Cardiac fibroblast (primary cell): ENCODE measurements at regions not wholly inside any gene's neighbourhood (a gene's known extent, or its start where the extent isn't known, plus 50 kb on each side); places are given as distances from the start of the nearest gene placed in this dataset.

Source experiments
- DNase-seq, 2 donors: peaks; one replicate each; pipeline versions ENCODE4 v3.0.0 to v3.0.0-alpha.2; 2010; ENCODE audit warnings: low read depth in 2 of 2
- H3K4me3 ChIP-seq, 2 donors: replicated peaks in 1 of 2; 1 replicate in 1 of 2; 2 replicates in 1 of 2; pipeline ENCODE4 v1.5.1; 2011; ENCODE audit warnings: low read depth in 2 of 2, low read length in 2 of 2, mild to moderate bottlenecking in 2 of 2, moderate library complexity in 1 of 2
- TF ChIP-seq, protein P1 (sequence below): IDR thresholded peaks from one replicate; pipeline ENCODE4 v1.5.1; 2011; ENCODE audit warnings: low read depth, mild to moderate bottlenecking, low read length, inconsistent platforms

DNA sequence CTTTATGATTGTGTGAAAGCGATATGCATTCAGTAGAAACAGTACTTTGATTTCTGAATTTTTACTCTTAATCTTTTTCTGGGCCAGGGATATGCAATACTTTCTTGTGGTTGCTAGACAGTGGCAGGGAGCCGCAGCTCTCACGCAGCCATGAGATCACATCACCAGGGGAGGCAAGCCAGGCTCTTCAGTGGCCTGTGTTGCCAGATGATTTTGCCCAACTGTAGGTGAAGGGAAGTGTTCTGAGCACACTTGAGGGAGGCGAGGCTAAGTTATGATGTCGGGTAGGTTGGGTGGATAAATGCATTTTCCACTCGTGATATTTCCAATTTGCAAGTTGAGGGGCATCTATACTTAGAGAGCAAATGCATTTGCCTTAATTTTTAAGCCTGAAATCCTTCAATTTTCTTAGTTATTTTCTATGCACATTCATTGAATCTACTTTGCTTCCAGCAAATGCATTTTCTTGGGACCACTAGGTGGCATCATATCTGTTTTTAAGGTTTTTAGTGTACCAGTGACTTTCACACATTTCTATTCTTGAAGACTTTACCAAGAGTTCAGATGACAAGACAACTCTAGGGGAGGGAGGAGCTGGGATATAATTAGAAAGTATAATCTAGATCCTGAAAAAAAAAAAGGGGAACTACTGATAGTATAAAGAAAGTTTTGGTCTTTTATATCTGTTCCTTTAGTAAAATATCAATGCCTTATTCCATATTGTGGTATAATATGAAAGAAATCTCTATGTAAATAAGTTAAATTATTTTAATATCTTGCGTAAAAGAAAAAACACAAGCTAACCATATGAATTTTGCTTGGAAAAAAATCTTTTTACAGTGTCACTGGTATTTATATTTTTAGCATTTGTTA, 643.3 kb downstream of the SOCS6 start:
- TF ChIP-seq, protein P1, sequence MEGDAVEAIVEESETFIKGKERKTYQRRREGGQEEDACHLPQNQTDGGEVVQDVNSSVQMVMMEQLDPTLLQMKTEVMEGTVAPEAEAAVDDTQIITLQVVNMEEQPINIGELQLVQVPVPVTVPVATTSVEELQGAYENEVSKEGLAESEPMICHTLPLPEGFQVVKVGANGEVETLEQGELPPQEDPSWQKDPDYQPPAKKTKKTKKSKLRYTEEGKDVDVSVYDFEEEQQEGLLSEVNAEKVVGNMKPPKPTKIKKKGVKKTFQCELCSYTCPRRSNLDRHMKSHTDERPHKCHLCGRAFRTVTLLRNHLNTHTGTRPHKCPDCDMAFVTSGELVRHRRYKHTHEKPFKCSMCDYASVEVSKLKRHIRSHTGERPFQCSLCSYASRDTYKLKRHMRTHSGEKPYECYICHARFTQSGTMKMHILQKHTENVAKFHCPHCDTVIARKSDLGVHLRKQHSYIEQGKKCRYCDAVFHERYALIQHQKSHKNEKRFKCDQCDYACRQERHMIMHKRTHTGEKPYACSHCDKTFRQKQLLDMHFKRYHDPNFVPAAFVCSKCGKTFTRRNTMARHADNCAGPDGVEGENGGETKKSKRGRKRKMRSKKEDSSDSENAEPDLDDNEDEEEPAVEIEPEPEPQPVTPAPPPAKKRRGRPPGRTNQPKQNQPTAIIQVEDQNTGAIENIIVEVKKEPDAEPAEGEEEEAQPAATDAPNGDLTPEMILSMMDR: peak; percentile 57
- H3K4me3 ChIP-seq: no peak overlapping the region
- DNase-seq: peak; percentile 68 to 73

DNA sequence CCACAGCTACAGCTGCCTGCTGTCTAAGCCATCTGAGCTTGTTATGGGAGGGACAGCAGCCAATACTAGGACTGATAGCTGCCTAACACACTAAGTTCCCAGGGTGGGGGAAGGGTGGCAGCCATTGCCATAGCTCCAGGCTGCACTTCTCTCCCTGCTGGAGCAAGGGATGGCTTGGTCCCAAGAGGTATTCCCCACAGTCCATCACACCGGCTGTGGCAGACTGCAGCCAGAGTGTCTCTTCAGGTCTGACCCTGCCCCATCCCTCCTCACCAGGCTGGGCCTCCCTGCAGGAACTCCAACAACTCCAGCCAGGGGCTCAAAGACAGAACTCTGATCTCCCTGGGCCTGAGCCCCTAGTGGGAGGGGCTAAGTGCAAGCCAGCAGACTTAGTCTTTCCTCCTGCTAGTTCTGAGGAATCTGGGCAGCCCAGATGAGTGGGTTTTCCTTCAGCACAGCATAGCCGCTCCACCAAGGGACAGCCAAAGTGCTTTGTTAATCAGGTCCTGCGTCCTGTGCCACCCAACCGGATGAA, 632.1 kb downstream of the SOCS6 start:
- TF ChIP-seq, protein P1: no peak
- no peak for DNase-seq
- H3K4me3 ChIP-seq: no peak overlapping the region

DNA sequence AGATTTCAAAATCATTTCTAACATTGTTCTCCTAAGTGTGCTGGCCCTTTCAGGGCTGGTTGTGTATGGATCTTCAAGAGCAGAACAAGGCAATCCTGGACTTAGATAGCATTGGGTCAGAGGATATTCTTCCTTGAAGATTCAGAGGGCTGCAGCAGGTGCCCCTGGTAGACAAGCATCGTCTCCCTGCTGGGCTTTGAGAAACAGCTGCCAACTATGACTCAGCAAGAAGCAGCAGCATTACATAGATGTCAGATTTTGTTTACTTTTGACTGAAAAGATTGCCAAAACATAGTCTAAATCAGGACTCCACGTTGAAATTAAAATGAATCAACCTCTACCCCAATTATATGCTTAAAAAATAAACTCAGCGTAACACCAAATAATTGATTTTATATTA, 618.8 kb downstream of the SOCS6 start:
- peak; percentile 0 to 15 for DNase-seq
- no peak overlapping the region for H3K4me3 ChIP-seq
- TF ChIP-seq, protein P1: no peak

DNA sequence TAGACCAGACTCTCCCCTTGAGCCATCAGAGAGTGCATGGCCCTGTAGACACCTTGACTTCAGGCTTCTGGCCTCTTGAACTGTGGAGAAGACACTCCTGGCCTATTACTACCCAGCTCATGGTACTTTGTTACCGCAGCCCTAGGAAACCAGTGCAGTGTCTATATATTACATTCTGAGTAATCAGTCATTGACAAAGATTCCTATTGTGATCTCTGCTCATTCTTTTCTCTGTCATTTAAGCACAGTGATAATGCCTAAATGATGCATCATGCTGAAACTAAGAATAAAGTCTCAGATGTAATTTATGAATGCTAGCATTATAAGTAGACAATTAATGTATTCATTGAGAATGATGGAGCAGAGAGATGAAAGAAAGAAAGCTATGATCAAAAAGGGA, 603.5 kb downstream of the SOCS6 start:
- TF ChIP-seq, protein P1: no peak
- no peak overlapping the region for H3K4me3 ChIP-seq
- no peak for DNase-seq

DNA sequence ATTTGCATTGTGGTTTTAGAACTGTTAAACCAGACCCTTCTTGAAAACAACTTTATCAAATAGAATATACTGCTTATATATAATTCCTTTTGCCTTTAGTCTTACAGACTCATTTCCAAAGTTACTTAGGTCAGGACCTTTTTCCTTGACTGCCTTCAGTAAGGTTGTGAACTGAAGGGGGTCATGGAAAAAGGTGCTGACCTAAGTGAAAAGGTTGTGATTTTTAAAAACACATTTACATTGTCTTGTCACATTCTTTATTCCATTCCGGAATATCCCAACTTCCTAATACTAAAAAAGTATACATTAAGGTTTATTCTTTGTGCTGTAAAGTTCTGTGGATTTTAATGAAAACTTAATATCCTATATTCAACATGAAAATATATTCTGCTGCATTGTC, 581.4 kb downstream of the SOCS6 start:
- no peak overlapping the region for H3K4me3 ChIP-seq
- TF ChIP-seq, protein P1: no peak
- DNase-seq: no peak

DNA sequence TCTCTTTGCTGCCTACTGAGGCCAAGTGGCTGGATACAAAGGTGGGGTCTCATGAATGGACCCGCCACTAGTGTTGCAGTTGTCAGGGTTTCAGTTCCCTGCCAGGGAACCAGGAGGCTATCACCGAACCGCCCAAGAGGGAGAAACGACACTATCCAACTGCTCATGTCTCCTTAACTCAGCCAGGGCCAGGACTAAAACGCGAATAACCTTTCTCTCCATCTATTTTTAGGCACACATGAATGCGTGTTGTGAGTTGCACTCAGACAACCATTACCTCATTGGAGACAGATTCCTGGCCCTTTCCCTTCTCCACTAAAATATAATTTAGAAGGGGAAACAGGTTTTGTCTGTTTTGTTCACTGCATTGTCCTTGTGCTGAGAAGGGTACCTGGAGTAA, 559.5 kb downstream of the SOCS6 start:
- DNase-seq: no peak
- H3K4me3 ChIP-seq: no peak overlapping the region
- TF ChIP-seq, protein P1: no peak

DNA sequence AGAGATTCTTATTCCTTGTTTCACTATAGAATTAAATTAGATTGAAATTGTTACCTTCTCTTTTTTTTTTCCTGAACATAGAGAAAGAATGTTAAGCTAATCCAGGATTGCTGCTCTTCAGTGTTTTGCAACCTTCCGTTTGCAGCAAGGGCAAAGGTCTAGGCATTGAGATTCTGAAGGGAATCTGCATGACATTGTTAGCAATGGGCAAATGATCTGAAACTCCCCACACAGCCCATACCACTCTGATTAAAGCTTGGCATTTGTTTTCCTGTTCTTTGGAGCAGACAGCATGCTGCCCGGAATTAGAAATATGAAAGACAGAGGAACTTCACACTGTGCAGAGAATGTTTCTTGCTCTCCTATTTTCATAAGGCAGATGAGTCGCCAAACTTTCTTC, 551.8 kb downstream of the SOCS6 start:
- no peak for DNase-seq
- TF ChIP-seq, protein P1: no peak
- no peak overlapping the region for H3K4me3 ChIP-seq
